Liver (tissue), 3 donors: ENCODE measurements at regions not wholly inside any gene's neighbourhood (a gene's known extent, or its start where the extent isn't known, plus 50 kb on each side); places are given as distances from the start of the nearest gene placed in this dataset.

Experiments
- ATF3 ChIP-seq: IDR thresholded peaks from 2 replicates; pipeline ENCODE4 v1.6.1; 2016; ENCODE audit warnings: antibody characterized with exemption
- CTCF ChIP-seq: fragments of 150-350 bp; IDR thresholded peaks from 2 replicates; pipeline ENCODE4 v1.5.1; 2017; ENCODE audit warnings: improper control_type of control experiment, low read depth, low read length; ENCODE audit not compliant: missing input control
- FOXA2 ChIP-seq: IDR thresholded peaks from 2 replicates; pipeline ENCODE4 v1.6.1; 2016; ENCODE audit warnings: antibody characterized with exemption
- GABPA ChIP-seq, 2 donors: IDR thresholded peaks in 1 of 2; conservative IDR thresholded peaks in 1 of 2; 2 replicates each; pipeline ENCODE4 v1.6.1; 2016; ENCODE audit warnings: antibody characterized with exemption in 2 of 2, mild to moderate bottlenecking in 1 of 2, moderate library complexity in 1 of 2
- JUND ChIP-seq, 2 donors: IDR thresholded peaks; 2 replicates each; pipeline ENCODE4 v1.6.1; 2016; ENCODE audit warnings: antibody characterized with exemption in 2 of 2
- MAX ChIP-seq: IDR thresholded peaks from 2 replicates; pipeline ENCODE4 v1.6.1; 2016; ENCODE audit warnings: antibody characterized with exemption
- RAD21 ChIP-seq, 2 donors: IDR thresholded peaks; 2 replicates each; pipeline ENCODE4 v1.6.1; 2016; ENCODE audit warnings: antibody characterized with exemption in 2 of 2, mild to moderate bottlenecking in 2 of 2
- REST ChIP-seq: IDR thresholded peaks from 2 replicates; pipeline ENCODE4 v1.6.1; 2016; ENCODE audit warnings: antibody characterized with exemption, mild to moderate bottlenecking
- RXRA ChIP-seq, 2 donors: IDR thresholded peaks; 2 replicates each; pipeline ENCODE4 v1.6.1; 2017 to 2018; ENCODE audit warnings: antibody characterized with exemption in 2 of 2, mild to moderate bottlenecking in 1 of 2
- SP1 ChIP-seq: IDR thresholded peaks from 2 replicates; pipeline ENCODE4 v1.6.1; 2018; ENCODE audit warnings: antibody characterized with exemption, mild to moderate bottlenecking
- TAF1 ChIP-seq: conservative IDR thresholded peaks from 2 replicates; pipeline ENCODE4 v1.6.1; 2016; ENCODE audit warnings: antibody characterized with exemption, mild to moderate bottlenecking
- ZBTB33 ChIP-seq: IDR thresholded peaks from 2 replicates; pipeline ENCODE4 v1.6.1; 2016; ENCODE audit warnings: antibody characterized with exemption
- donor health status: healthy.
- donor health status: healthy.

- TF ChIP-seq RAD21 (IDR thresholded peaks at IDR 0.05) (no peak), TAF1 (no peak), CTCF (no peak), ATF3 (no peak), FOXA2 (no peak), REST (no peak), MAX (no peak), RXRA (IDR thresholded peaks at IDR 0.05) (no peak), GABPA (IDR thresholded peaks at IDR 0.05 in 1 of 2, conservative IDR thresholded peaks at IDR 0.05 in 1 of 2) (no peak), ZBTB33 (no peak), JUND (IDR thresholded peaks at IDR 0.05) (no peak), SP1 (no peak)
These were observed 1199.7 kb upstream of the TENM3 start for GRCh38 chr4:181043486-181043885.
